Effector CD8-positive, alpha-beta T cell (primary cell): ENCODE measurements at regions not wholly inside any gene's neighbourhood (a gene's known extent, or its start where the extent isn't known, plus 50 kb on each side); places are given as distances from the start of the nearest gene placed in this dataset.
"Not testable (repeated sequence)": the region's sequence is repeated elsewhere in the genome, so short reads cannot be mapped to it uniquely, and the experiment has no call there.

ENCODE experiments used
- DNase-seq: peaks from one replicate; lab custom pipeline; 2025; lab: John Stamatoyannopoulos, UW

DNA sequence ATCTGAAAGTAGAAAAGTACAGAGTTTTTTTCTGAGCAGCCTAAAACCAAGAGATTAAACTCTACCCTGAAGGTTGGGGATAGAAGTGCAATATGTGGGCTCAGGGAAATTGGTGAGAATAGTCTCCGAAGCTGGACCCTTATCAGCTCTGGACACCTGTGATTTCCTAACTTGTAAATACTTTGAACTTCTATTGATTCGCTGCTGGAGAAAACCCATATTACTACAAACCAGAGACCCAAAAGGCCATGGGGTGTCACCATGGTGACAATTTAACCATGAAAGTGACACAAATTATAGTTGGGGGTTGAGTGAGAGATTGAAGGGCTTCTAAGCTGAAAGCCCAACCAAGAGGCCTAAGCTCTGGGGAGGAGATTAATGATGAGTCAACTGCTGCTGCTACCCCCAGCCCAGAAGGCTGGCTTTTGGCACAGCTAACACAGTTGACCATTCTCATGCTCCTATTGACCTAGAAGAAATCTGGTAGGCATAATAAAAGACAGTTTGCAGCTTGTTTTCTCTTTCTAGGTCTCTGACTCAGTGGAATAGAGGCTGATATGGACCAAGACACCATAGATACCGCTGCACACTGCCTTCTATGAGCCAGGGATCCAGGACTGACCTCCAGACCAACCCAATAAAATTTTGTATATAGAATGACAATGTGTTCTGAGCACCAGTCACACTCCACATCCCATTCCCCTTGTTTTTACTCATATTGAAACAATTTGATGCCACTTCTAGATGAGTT, 131.9 kb upstream of the FNDC3A start:
- no peak for DNase-seq

DNA sequence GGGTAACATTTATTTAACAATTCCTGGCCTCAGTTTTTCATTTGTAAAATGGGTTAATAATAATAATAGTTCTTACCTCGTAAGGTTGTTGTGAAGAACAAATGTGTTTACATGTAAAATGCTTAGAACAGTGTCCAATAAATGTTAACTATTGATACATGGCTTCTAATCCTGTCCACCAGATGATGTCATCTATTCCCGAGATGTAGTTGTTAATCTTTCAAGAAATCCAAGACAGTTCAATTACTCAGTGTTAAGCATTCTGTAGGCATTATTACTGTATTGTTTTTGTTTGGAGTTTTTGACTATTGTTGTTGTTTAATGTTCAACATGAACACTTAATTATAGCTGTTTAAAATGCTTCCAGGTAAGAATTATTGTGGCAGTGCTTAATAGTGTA, 131.0 kb upstream of the FNDC3A start:
- DNase-seq, result no peak

GRCh38 chr13:48849515-48849914, 126.2 kb upstream of the FNDC3A start:
- no peak for DNase-seq

DNA sequence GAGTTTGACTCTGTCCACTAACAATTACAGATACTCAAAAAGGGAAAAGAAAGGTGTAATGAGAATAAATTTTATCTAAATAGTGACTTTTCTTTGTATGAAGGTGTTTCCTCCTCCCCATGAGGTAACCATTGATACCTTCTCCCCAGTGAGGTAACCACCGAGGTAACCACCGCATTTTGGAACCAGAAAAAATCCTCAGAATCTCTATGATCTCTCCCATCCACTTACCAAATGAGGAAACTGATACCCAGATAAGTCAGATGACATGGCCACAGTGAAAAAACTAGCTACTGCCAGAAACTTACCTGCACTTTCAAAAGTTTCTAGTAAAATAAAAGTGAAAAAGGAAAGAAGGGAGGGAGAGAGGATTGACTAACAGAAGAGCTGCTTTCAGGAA, 124.0 kb upstream of the FNDC3A start:
- no peak for DNase-seq

GRCh38 chr13:48852911-48853727, 122.6 kb upstream of the FNDC3A start:
- DNase-seq, result no peak

- no peak for DNase-seq
These were observed 122.0 kb upstream of the FNDC3A start for GRCh38 chr13:48853728-48854102.

GRCh38 chr13:48857576-48857975, 118.1 kb upstream of the FNDC3A start:
- DNase-seq, result no peak

DNA sequence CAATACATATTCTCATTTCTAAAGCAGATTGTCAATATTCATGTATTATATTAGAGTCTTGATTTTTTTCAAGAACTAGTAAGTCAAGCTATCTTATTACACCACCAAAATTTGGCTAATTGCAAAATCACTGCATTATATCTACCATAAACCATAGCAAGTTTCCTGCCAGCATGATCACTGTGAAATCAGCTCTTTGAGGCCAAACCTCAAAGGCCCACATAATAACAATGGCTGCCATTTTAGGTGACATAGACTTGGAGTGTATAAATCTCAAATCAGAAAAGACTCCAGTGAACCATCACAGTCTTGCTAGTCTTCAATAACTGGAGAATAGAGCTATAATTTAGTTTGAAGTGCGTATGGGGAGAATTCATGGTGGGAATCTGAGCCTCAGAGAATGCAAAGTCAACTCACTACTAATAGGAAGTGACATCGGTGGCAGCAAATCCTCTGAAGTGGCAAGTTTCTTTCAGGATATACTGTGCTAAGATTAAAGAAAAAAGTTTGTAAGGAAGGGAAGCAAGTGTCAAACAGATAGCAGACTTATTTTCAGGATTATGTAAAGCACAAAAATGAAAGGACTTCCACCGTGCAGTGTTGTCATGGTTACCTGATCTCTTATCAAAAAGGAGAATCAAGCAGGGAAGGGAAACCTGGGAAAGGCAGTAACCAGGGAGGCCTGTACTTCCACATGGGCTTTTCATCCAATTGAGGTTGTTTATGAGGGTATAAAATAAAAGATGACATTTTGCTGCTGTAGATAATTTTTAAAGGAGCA, 117.4 kb upstream of the FNDC3A start:
- no peak for DNase-seq

- no peak for DNase-seq
These were observed 116.2 kb upstream of the FNDC3A start for GRCh38 chr13:48859272-48860105.

DNA sequence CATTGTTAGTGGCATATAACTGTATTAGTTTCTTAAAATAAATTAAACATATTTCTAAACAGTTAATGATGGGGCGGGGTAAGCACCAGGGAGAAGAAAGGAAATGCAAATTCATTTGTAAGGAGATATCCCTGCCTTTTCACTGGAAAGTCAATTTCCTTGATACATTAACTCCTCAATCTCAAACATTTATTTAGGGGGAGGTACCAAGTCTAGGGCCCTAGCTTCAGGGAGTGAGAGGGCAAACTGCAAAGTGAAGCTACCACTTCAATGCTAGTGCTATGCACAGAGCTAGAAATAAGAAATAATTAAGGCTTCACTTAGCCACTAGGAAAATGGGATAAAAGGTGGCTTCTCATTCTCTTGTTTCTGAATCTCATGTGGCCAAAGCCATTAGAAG, 115.3 kb upstream of the FNDC3A start:
- no peak for DNase-seq

GRCh38 chr13:48862572-48862971, 113.1 kb upstream of the FNDC3A start:
- no peak for DNase-seq

- DNase-seq, result no peak
These were observed 111.6 kb upstream of the FNDC3A start for GRCh38 chr13:48864100-48864499.

DNA sequence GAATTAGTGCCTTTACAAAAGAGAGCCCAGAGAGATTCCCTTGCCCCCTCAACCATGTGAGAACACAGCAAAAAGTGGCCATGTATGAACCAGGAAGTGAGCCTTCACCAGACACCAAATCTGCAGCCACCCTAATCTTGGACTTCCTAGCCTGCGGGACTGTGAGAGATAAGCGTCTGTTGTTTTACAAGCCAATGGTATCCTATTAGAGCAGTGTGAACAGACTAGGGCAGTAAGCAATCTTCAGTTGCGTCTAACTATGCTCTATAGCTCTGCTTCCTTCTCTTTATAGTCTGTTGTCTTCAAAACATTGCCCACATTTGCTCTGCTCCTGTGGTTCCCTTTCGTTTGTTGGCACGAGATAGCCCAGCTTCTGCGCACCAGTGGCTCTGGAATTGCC, 109.5 kb upstream of the FNDC3A start:
- no peak for DNase-seq

DNA sequence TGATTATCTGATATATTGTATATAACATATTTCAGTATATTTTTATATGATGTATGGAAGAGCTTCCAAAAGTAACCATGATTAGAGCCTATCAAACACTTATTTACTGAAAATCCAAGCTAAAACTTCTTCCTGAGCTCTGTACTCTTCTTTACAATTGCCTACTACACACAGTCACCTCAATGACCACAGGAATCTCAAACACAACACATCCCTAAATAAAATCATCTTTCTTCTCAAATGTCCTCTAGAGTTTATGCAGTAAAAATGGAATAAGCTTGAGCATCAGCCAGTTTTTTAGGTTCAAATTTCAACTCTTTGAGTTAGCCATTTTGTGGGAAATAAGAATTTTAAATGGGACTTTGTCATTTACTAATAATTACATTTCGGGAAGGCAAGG, 102.6 kb upstream of the FNDC3A start:
- no peak for DNase-seq

DNA sequence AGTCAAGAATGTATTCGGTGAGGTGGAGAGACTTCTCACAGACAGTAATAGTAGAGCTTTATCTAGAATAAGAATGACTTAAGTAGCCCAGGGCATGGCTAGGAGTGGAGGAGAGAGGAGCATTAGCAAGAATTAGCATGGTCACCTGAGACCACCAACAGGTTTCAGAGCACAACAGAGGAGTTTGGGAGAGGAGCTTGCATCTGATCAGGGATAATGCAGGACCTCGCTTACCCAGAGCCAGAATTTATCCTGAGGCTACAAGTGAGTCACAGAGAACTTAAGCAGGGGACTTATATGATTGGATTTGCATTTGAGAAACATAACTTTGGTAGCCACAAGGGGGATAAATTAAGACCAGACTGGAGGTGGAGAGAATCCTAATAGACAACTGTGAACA, 102.1 kb upstream of the FNDC3A start:
- no peak for DNase-seq

DNA sequence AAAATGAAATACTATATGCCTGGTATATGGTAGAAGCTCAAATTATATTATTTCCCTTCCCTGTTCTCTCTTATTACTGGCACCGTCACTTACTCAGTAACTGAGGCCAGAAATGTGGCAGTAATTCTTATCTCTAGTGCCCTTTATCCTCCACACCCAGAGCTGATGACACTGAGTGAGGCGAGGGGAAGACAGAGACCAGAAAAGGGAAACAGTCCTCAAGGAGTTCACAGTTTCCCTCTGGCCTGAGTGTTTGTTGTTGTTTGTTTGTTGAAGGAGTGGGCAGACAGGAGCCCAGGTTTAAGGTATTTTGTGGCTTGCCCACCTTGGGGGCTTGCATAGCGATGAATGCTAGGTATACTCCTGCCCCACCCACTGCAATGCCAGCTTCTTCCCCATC, 101.5 kb upstream of the FNDC3A start:
- no peak for DNase-seq

- DNase-seq, result no peak
These were observed 100.7 kb upstream of the FNDC3A start for GRCh38 chr13:48875047-48875446.

DNA sequence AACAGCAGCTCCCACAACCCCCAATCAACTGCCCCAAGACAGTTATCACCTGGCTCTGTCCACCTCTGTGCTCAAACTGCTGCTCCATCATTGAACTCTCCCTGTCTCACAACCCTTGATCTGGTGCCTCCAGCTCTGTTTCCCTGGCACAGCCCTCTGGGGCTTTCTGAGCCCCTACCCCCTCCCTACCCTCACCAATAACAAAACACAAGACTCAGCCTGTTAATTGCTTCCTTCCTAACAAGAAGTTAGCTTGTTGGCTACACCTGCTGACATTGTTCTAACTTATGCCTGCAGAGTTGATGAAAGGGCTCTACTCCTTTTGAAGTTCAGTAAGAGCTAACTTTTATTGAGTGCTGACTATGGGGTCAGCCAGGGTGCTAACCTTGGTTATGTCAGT, 99.4 kb upstream of the FNDC3A start:
- DNase-seq, result no peak

- no peak for DNase-seq
These were observed 96.3 kb upstream of the FNDC3A start for GRCh38 chr13:48879432-48879831.

DNA sequence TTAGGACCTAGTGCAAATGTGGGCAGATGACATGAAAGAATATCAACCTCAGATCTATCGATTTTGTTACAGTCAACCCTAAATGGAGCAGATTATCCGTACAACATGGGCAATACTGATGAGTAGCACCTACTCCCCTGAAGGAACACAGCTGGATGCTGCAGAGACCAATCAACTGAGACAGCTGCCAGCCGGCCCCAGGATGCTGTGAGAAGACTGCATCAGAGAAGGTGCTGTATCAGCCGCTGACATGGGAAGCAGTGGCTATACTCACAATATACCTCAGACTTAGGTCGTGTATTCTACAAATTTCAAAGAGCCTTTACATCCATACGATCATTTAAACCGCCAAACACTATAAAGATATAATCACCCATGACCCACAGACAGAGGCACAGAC, 95.9 kb upstream of the FNDC3A start:
- DNase-seq, result no peak

DNA sequence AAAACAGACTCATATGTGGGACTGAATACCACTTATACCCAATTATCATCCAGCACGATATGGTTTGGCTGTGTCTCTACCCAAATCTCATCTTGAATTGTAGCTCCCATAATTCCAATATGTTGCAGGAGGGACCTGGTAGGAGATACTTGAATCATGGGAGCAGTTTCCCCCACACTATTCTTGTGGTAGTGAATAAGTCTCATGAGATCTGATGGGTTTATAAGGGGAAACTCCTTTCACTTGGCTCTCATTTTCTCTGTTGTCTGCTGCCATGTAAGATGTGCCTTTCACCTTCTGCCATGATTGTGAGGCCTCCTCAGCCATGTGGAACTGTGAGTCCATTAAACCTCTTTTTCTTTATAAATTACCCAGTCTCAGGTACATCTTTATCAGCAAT, 91.9 kb upstream of the FNDC3A start:
- DNase-seq, result not testable (repeated sequence)

DNA sequence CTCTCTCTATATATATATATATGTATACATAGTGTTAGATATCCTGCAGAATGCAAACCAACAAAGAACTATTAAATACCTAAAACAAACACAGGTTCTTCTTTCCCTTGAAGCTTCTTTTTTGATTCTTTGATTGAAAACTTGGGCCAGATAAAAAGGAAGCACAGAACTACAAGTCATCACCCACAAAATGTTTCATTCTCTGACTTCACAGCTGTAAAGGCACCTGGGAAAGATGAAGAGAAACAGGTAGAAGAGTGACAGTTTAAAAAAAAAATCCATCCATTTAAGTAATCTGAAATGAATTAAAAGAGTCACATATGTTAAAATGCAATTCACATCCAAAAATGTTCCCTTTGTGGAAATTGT, 90.7 kb upstream of the FNDC3A start:
- no peak for DNase-seq
